ENCODE measurements at regions not wholly inside any gene's neighbourhood (a gene's known extent, or its start where the extent isn't known, plus 50 kb on each side); places are given as distances from the start of the nearest gene placed in this dataset.
A peak's percentile ranks its signal among the peaks of the same experiment; 100 is the strongest.

DNA sequence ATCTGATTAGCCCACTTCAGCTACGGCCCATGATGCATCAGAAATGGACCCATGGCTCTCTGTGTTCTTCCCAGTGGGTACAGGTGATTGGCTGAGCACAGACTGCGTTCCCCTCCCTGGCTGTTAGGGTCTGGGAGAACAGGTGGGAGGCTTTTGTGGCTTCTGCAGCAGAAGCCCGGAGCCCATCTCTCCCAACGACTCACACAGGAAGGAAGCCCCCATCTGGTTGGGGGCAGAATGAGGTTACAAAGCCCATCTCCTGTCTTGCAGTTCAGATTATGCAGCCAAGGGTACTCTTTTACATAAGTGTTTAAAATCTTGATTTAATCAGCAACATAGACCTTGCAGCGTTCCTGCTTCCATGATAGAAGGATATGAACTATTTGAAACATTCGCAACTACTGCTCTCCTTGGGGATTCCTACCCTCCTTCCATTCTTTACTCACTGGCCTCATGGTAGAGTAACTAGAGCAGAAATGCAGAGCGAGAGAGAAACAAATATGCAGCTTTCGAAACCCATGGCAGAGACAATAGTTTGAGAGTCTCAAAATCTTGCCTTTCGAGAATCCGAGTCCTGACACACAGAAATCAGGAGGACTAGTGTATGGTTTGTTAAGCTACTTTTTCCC is 291.3 kb downstream of the TLE3 start:
- TF ChIP-seq, protein P1, sequence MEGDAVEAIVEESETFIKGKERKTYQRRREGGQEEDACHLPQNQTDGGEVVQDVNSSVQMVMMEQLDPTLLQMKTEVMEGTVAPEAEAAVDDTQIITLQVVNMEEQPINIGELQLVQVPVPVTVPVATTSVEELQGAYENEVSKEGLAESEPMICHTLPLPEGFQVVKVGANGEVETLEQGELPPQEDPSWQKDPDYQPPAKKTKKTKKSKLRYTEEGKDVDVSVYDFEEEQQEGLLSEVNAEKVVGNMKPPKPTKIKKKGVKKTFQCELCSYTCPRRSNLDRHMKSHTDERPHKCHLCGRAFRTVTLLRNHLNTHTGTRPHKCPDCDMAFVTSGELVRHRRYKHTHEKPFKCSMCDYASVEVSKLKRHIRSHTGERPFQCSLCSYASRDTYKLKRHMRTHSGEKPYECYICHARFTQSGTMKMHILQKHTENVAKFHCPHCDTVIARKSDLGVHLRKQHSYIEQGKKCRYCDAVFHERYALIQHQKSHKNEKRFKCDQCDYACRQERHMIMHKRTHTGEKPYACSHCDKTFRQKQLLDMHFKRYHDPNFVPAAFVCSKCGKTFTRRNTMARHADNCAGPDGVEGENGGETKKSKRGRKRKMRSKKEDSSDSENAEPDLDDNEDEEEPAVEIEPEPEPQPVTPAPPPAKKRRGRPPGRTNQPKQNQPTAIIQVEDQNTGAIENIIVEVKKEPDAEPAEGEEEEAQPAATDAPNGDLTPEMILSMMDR (IDR thresholded peaks at IDR 0.05; ENCODE audit: unreplicated experiment): no peak
- intact Hi-C loops (cut with micrococcal nuclease; ENCODE audit: unreplicated experiment): no loop called here
- DNase-seq: no peak
- H3K27me3 Mint-ChIP-seq (ENCODE audit: unreplicated experiment): peaks cover 85% of the 10 kb centered on the region
- no peaks in the 10 kb centered on the region for H3K36me3 Mint-ChIP-seq (ENCODE audit: insufficient read depth, unreplicated experiment)
- H3K4me1 Mint-ChIP-seq (ENCODE audit: low read depth, unreplicated experiment): peaks cover 7% of the 10 kb centered on the region
- CTCF ChIA-PET: no interaction called here
- no peak overlapping the region for H3K4me3 Mint-ChIP-seq (ENCODE audit: low read depth, unreplicated experiment)
- no TSS peak for BruUV-seq (replicated peaks)
- no peak overlapping the region for H3K27ac Mint-ChIP-seq (ENCODE audit: unreplicated experiment)
- no peaks in the 10 kb centered on the region for H3K9me3 Mint-ChIP-seq (ENCODE audit: low read depth, unreplicated experiment)

DNA sequence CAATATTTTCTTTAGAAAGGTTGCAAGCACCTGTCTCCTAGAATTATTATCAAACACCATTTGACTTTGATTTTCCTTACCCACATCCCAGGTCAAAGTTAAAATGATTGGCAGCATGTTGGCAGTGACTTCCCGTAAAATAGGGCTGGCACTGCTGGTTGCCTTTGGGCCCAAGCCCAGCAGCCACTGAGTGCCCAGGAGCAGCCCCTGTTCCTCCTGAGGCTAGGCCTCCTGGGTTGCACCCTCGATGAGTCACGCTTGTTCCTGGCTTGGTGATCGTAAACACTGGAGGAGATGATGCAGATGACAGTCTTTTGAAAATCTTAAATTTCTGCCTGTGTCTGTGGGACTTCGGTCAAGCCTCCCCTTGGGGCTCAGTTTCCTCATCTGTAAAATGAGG is 290.0 kb downstream of the TLE3 start:
- peak; percentile 24 for DNase-seq
- Mint-ChIP-seq H3K27me3 (ENCODE audit: unreplicated experiment) (peaks cover 74% of the 10 kb centered on the region), H3K9me3 (ENCODE audit: low read depth, unreplicated experiment) (no peaks in the 10 kb centered on the region)

DNA sequence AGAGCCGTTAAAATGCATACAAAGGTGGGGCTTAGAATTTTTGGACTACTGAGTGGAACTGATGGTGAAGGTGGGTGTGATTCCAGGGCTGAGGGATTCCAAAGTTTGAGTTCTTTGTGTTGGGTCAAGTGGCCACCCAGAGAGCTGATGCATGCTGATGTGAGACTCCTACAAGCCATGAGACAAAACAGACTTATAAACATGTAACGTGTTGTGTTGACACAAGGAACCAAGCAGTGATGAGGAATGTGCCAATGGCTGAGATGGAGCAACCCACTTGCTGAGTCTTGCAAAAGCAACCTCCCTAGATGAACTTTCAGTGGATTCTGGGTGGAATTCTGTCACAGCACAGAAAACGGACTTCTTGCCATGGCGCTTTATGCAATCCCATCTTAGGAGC is 289.0 kb downstream of the TLE3 start:
- TF ChIP-seq, protein P1 (IDR thresholded peaks at IDR 0.05; ENCODE audit: unreplicated experiment): no peak
- BruUV-seq (replicated peaks): no TSS peak
- H3K4me1 Mint-ChIP-seq (ENCODE audit: low read depth, unreplicated experiment): peaks cover 7% of the 10 kb centered on the region
- no peak overlapping the region for H3K27ac Mint-ChIP-seq (ENCODE audit: unreplicated experiment)
- peaks cover 65% of the 10 kb centered on the region for H3K27me3 Mint-ChIP-seq (ENCODE audit: unreplicated experiment)
- H3K9me3 Mint-ChIP-seq (ENCODE audit: low read depth, unreplicated experiment): no peaks in the 10 kb centered on the region
- intact Hi-C loops (cut with micrococcal nuclease; ENCODE audit: unreplicated experiment): no loop called here
- H3K36me3 Mint-ChIP-seq (ENCODE audit: insufficient read depth, unreplicated experiment): no peaks in the 10 kb centered on the region
- CTCF ChIA-PET: no interaction called here
- no peak for DNase-seq
- no peak overlapping the region for H3K4me3 Mint-ChIP-seq (ENCODE audit: low read depth, unreplicated experiment)

More for the DNA sequence above, 290.0 kb downstream of the TLE3 start:
- intact Hi-C loops (cut with micrococcal nuclease; ENCODE audit: unreplicated experiment): no loop called here
- Mint-ChIP-seq H3K36me3 (ENCODE audit: insufficient read depth, unreplicated experiment) (no peaks in the 10 kb centered on the region), H3K27ac (ENCODE audit: unreplicated experiment) (no peak overlapping the region), H3K4me3 (ENCODE audit: low read depth, unreplicated experiment) (no peak overlapping the region), H3K4me1 (ENCODE audit: low read depth, unreplicated experiment) (peaks cover 7% of the 10 kb centered on the region)
- TF ChIP-seq, protein P1 (IDR thresholded peaks at IDR 0.05; ENCODE audit: unreplicated experiment): no peak
- BruUV-seq (replicated peaks): no TSS peak
- CTCF ChIA-PET: no interaction called here

DNA sequence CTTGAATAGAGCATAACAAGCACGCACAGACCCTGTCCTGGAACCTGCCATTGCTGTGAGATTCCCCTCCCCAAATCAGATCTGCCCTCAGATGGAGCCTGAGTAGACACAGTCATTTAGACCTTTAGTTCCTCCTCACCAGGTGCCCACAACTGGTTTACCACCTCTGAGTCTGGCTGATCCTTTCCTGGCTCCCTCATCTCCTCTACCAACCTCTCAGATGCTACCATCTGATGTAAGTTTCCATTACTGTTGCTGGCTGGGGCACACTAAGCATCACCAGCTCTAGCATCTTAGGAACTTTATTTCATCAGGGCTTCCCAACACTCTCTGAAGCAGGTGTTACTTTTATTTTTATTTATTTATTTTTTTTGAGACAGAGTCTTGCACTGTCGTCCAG is 288.3 kb downstream of the TLE3 start:
- Mint-ChIP-seq H3K4me1 (ENCODE audit: low read depth, unreplicated experiment) (peaks cover 12% of the 10 kb centered on the region), H3K27ac (ENCODE audit: unreplicated experiment) (no peak overlapping the region), H3K27me3 (ENCODE audit: unreplicated experiment) (peaks cover 65% of the 10 kb centered on the region), H3K9me3 (ENCODE audit: low read depth, unreplicated experiment) (no peaks in the 10 kb centered on the region), H3K4me3 (ENCODE audit: low read depth, unreplicated experiment) (no peak overlapping the region), H3K36me3 (ENCODE audit: insufficient read depth, unreplicated experiment) (no peaks in the 10 kb centered on the region)
- intact Hi-C loops (cut with micrococcal nuclease; ENCODE audit: unreplicated experiment): no loop called here
- CTCF ChIA-PET: no interaction called here
- no TSS peak for BruUV-seq (replicated peaks)
- TF ChIP-seq, protein P1 (IDR thresholded peaks at IDR 0.05; ENCODE audit: unreplicated experiment): no peak
- no peak for DNase-seq

Measured in Calu3 (cell line).